GM23338 (cell line): ENCODE measurements at regions not wholly inside any gene's neighbourhood (a gene's known extent, or its start where the extent isn't known, plus 50 kb on each side); places are given as distances from the start of the nearest gene placed in this dataset.
A peak's percentile ranks its signal among the peaks of the same experiment; 100 is the strongest.

Source experiments
- ATAC-seq: fragments of 200-7000 bp; cut with Tn5 transposase; 3 replicates; pipeline ENCODE4 v1.9.1; 2020
- DNase-seq: peaks from one replicate; pipeline ENCODE4 v3.0.0-alpha.2; 2015; ENCODE audit warnings: low spot score
- H2AFZ ChIP-seq: fragments of 200-600 bp; sonication (generic); 2 replicates; pipeline ENCODE4 v1.8.0; 2016; ENCODE audit warnings: antibody characterized with exemption, mild to moderate bottlenecking, moderate library complexity
- H3F3A ChIP-seq: fragments of 200-600 bp; sonication (generic); replicated peaks from 2 replicates; pipeline ENCODE4 v1.8.0; 2017; ENCODE audit warnings: antibody characterized with exemption, mixed run types, low read depth
- H3K27ac ChIP-seq: fragments of 200-600 bp; sonication (generic); 2 replicates; pipeline ENCODE4 v1.6.1; 2016; ENCODE audit warnings: low read depth
- H3K27me3 ChIP-seq: fragments of 200-600 bp; sonication (generic); 2 replicates; pipeline ENCODE4 v1.8.0; 2016; ENCODE audit warnings: mild to moderate bottlenecking, mixed run types, moderate library complexity; ENCODE audit not compliant: insufficient read depth
- H3K36me3 ChIP-seq: fragments of 200-600 bp; sonication (generic); 2 replicates; pipeline ENCODE4 v1.8.0; 2016; ENCODE audit warnings: mild to moderate bottlenecking; ENCODE audit not compliant: insufficient read depth
- H3K4me1 ChIP-seq: fragments of 200-600 bp; sonication (generic); 2 replicates; pipeline ENCODE4 v1.8.0; 2016; ENCODE audit warnings: mild to moderate bottlenecking, moderate library complexity; ENCODE audit not compliant: insufficient read depth
- H3K4me2 ChIP-seq: fragments of 200-600 bp; sonication (generic); 2 replicates; pipeline ENCODE4 v1.7.1; 2017; ENCODE audit warnings: mixed run types
- H3K4me3 ChIP-seq: fragments of 200-600 bp; sonication (generic); 2 replicates; pipeline ENCODE4 v1.6.1; 2016; ENCODE audit warnings: mixed run types
- H3K79me2 ChIP-seq: fragments of 200-600 bp; sonication (generic); replicated peaks from 2 replicates; pipeline ENCODE4 v1.8.0; 2017; ENCODE audit warnings: mild to moderate bottlenecking; ENCODE audit not compliant: insufficient read depth
- H3K9me2 ChIP-seq: fragments of 200-600 bp; sonication (generic); 2 replicates; pipeline ENCODE4 v1.8.0; 2017; ENCODE audit not compliant: insufficient read depth
- H4K20me1 ChIP-seq: fragments of 200-600 bp; sonication (generic); replicated peaks from 2 replicates; pipeline ENCODE4 v1.8.0; 2017; ENCODE audit warnings: mild to moderate bottlenecking; ENCODE audit not compliant: insufficient read depth
- H3K27ac Mint-ChIP-seq: 2 replicates; pipeline ENCODE4 v1.8.0; 2020; ENCODE audit warnings: inconsistent platforms, mild to moderate bottlenecking, moderate library complexity, mixed read lengths
- H3K27me3 Mint-ChIP-seq: 3 replicates; pipeline ENCODE4 v1.8.0; 2022; ENCODE audit warnings: low read depth, mild to moderate bottlenecking, moderate library complexity, mixed read lengths, inconsistent platforms; ENCODE audit not compliant: insufficient read depth, poor library complexity
- H3K36me3 Mint-ChIP-seq: 3 replicates; pipeline ENCODE4 v1.8.0; 2021; ENCODE audit warnings: low read depth, mild to moderate bottlenecking, inconsistent platforms, moderate library complexity, mixed read lengths
- H3K4me1 Mint-ChIP-seq: 3 replicates; pipeline ENCODE4 v1.8.0; 2020; ENCODE audit warnings: mild to moderate bottlenecking, inconsistent platforms, mixed read lengths
- H3K4me3 Mint-ChIP-seq: 3 replicates; pipeline ENCODE4 v1.8.0; 2021; ENCODE audit warnings: moderate library complexity, mild to moderate bottlenecking, inconsistent platforms, mixed read lengths
- H3K9me3 Mint-ChIP-seq: 3 replicates; pipeline ENCODE4 v1.8.0; 2020; ENCODE audit warnings: moderate library complexity, mild to moderate bottlenecking, inconsistent platforms, mixed read lengths
- ETS1 ChIP-seq: IDR thresholded peaks from 2 replicates; pipeline ENCODE4 v1.6.1; 2016; ENCODE audit warnings: antibody characterized with exemption
- EZH2 ChIP-seq: fragments of 200-600 bp; sonication (generic); IDR thresholded peaks from one replicate; pipeline ENCODE4 v1.8.0; 2017; ENCODE audit warnings: antibody characterized with exemption, mild to moderate bottlenecking, low read depth; ENCODE audit not compliant: unreplicated experiment
- EZH2phosphoT487 ChIP-seq: fragments of 200-600 bp; sonication (generic); IDR thresholded peaks from one replicate; pipeline ENCODE4 v1.8.1; 2018; ENCODE audit warnings: antibody characterized with exemption; ENCODE audit not compliant: unreplicated experiment
- JUNB ChIP-seq: IDR thresholded peaks from one replicate; pipeline ENCODE4 v1.6.1; 2016; ENCODE audit warnings: antibody characterized with exemption; ENCODE audit not compliant: unreplicated experiment
- NANOG ChIP-seq: IDR thresholded peaks from 2 replicates; pipeline ENCODE4 v1.6.1; 2016; ENCODE audit warnings: antibody characterized with exemption, borderline replicate concordance
- POLR2AphosphoS5 ChIP-seq: IDR thresholded peaks from 2 replicates; pipeline ENCODE4 v1.6.1; 2016; ENCODE audit warnings: antibody characterized with exemption, low read depth
- REST ChIP-seq: IDR thresholded peaks from one replicate; pipeline ENCODE4 v1.6.1; 2018; ENCODE audit warnings: antibody characterized with exemption; ENCODE audit not compliant: unreplicated experiment
- ZNF331 ChIP-seq: fragments of 250-450 bp; sonication (Bioruptor Pico); IDR thresholded peaks from 2 replicates; pipeline ENCODE4 v1.5.0; 2020; ENCODE audit warnings: low read depth, mild to moderate bottlenecking, moderate library complexity
- TF ChIP-seq, protein P1 (sequence below), 2 experiments: fragments of 200-600 bp in 1 of 2; sonication (generic) in 1 of 2; conservative IDR thresholded peaks; 2 replicates each; pipeline versions ENCODE4 v1.5.1 to v1.6.1; 2016 to 2017; ENCODE audit warnings: antibody characterized with exemption in 2 of 2, low read depth in 2 of 2, mild to moderate bottlenecking in 2 of 2, moderate library complexity in 1 of 2

DNA sequence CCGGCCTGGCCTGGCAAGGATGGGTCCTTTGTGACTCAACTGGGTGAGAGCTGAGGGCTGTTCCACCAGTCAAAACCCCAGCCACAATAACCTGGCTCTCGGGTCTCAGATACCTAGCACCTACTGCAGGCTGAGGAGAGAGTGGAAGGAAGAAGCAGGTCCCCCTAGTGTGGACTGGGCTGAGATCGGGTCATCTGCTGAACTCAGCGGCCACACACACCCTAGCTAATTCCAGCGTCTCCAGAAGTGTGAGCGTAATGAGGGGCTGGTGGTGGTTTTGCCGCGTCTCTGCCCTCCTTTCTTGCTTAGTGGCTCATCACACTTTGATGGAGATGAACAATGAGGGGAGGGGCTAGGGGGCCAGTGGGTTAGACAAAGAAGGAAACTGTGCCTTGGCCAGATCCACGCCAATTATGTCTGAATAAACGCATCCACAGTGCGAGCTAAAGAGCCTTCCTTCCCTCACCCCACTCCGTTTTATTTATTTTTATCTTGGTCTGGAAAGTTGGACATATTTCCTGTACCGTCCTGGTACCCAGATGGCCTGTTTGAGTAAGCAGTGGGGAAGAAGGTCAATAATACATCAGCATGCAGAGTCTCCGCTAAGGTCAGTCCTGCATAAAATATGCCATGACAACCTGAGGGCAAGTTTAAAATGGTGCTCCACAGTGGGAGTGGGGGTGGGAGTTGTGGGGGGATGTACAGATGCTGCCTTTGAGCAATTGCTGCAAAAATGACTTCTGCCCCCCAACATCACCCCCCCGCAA is 370.0 kb downstream of the WDR72 start:
- DNase-seq: no peak
- H2AFZ ChIP-seq: no peak overlapping the region
- H3K4me1 Mint-ChIP-seq: peaks cover 5% of the 10 kb centered on the region
- H3K27ac ChIP-seq: no peak overlapping the region
- peaks cover 7% of the 10 kb centered on the region for H3K27me3 Mint-ChIP-seq
- no peak overlapping the region for H3K4me3 Mint-ChIP-seq
- no peak for TF ChIP-seq NANOG
- TF ChIP-seq ZNF331 (CRISPR knock-in tag): no peak
- TF ChIP-seq EZH2: no peak
- no peak for TF ChIP-seq ETS1
- TF ChIP-seq POLR2AphosphoS5: no peak
- no peak for TF ChIP-seq JUNB
- no peak for TF ChIP-seq EZH2phosphoT487
- H3K9me3 Mint-ChIP-seq: no peaks in the 10 kb centered on the region
- no peaks in the 10 kb centered on the region for H3K4me1 ChIP-seq
- H3K9me2 ChIP-seq: no peaks in the 10 kb centered on the region
- no peaks in the 10 kb centered on the region for H3K79me2 ChIP-seq
- no peak overlapping the region for H3K27ac Mint-ChIP-seq
- H4K20me1 ChIP-seq: no peaks in the 10 kb centered on the region
- ATAC-seq: no peak
- no peak overlapping the region for H3K4me3 ChIP-seq
- no peak overlapping the region for H3K4me2 ChIP-seq
- no peaks in the 10 kb centered on the region for H3K36me3 ChIP-seq
- no peaks in the 10 kb centered on the region for H3K36me3 Mint-ChIP-seq
- H3K27me3 ChIP-seq: no peaks in the 10 kb centered on the region
- H3F3A ChIP-seq: no peaks in the 10 kb centered on the region

DNA sequence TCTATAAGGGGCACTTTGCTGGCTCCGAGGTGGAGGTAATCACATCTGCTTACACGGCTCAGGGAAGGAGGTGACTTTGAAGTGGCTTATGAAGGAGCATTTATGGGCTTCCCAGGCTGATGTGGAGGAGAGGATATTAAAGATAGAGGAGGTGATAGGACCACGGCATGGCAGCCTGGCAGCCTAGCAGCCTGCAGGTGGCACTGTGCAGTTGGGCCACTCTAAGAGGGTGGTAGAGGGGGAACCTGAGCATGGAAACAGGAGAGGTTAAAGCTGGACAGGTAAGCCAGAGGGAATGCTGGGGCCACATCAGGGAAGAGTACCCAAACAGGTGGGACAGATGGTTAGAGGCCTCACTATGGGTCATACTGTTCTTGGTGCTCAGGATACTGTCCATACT is 375.0 kb downstream of the WDR72 start:
- peaks cover 7% of the 10 kb centered on the region for H3K27me3 Mint-ChIP-seq
- Histone ChIP-seq H3K4me2 (no peak overlapping the region), H2AFZ (no peak overlapping the region), H3K36me3 (no peaks in the 10 kb centered on the region), H3K27me3 (no peaks in the 10 kb centered on the region), H3K79me2 (no peaks in the 10 kb centered on the region), H3K9me2 (no peaks in the 10 kb centered on the region), H3K4me3 (no peak overlapping the region), H4K20me1 (no peaks in the 10 kb centered on the region), H3K27ac (no peak overlapping the region), H3F3A (no peaks in the 10 kb centered on the region), H3K4me1 (no peaks in the 10 kb centered on the region)
- H3K4me1 Mint-ChIP-seq: no peaks in the 10 kb centered on the region
- H3K27ac Mint-ChIP-seq: no peak overlapping the region
- no peak for TF ChIP-seq REST
- TF ChIP-seq, protein P1, sequence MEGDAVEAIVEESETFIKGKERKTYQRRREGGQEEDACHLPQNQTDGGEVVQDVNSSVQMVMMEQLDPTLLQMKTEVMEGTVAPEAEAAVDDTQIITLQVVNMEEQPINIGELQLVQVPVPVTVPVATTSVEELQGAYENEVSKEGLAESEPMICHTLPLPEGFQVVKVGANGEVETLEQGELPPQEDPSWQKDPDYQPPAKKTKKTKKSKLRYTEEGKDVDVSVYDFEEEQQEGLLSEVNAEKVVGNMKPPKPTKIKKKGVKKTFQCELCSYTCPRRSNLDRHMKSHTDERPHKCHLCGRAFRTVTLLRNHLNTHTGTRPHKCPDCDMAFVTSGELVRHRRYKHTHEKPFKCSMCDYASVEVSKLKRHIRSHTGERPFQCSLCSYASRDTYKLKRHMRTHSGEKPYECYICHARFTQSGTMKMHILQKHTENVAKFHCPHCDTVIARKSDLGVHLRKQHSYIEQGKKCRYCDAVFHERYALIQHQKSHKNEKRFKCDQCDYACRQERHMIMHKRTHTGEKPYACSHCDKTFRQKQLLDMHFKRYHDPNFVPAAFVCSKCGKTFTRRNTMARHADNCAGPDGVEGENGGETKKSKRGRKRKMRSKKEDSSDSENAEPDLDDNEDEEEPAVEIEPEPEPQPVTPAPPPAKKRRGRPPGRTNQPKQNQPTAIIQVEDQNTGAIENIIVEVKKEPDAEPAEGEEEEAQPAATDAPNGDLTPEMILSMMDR (conservative IDR thresholded peaks at IDR 0.05; ENCODE audit: low read depth in 2 of 2): peak; percentile 35 to 53
- H3K4me3 Mint-ChIP-seq: no peak overlapping the region
- DNase-seq: peak; percentile 2
- peak; percentile 94 for ATAC-seq
- no peaks in the 10 kb centered on the region for H3K9me3 Mint-ChIP-seq
- H3K36me3 Mint-ChIP-seq: no peaks in the 10 kb centered on the region
